ENCODE measurements at regions not wholly inside any gene's neighbourhood (a gene's known extent, or its start where the extent isn't known, plus 50 kb on each side); places are given as distances from the start of the nearest gene placed in this dataset.

GRCh38 chr5:116629168-116629567 lies 54.5 kb upstream of the SEMA6A start:
- TF ChIP-seq CTCF (IDR thresholded peaks at IDR 0.05; ENCODE audit: low read length) (no peak), EZH2 (optimal IDR thresholded peaks at IDR 0.05; ENCODE audit: low read depth, low read length) (no peak), EZH2phosphoT487 (IDR thresholded peaks at IDR 0.05; ENCODE audit: low read length) (no peak)
